ENCODE measurements at regions not wholly inside any gene's neighbourhood (a gene's known extent, or its start where the extent isn't known, plus 50 kb on each side); places are given as distances from the start of the nearest gene placed in this dataset.

DNA sequence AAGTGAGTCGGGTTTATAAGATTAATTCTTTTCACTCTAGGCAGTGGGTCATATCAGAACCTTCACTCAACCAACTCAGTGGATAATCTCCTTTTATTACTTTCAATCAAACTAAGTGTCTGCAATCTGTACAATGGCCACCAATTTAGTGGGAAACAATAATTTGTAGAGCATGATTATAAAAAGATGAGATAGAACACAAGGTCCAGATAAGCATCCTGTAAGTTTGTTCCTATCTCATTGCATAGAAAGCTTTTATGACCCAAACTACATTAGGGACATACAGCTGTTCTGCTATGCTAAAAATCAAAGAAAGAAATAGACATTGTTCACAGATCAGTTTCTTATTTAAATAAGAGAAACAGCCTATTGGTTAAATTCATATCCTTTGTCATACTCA, 341.4 kb upstream of the PSMD7 start:
- TF ChIP-seq, protein P1, sequence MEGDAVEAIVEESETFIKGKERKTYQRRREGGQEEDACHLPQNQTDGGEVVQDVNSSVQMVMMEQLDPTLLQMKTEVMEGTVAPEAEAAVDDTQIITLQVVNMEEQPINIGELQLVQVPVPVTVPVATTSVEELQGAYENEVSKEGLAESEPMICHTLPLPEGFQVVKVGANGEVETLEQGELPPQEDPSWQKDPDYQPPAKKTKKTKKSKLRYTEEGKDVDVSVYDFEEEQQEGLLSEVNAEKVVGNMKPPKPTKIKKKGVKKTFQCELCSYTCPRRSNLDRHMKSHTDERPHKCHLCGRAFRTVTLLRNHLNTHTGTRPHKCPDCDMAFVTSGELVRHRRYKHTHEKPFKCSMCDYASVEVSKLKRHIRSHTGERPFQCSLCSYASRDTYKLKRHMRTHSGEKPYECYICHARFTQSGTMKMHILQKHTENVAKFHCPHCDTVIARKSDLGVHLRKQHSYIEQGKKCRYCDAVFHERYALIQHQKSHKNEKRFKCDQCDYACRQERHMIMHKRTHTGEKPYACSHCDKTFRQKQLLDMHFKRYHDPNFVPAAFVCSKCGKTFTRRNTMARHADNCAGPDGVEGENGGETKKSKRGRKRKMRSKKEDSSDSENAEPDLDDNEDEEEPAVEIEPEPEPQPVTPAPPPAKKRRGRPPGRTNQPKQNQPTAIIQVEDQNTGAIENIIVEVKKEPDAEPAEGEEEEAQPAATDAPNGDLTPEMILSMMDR (IDR thresholded peaks at IDR 0.05): no peak
- no peak for TF ChIP-seq POLR2A (IDR thresholded peaks at IDR 0.05)

All from suprapubic skin (tissue), 3 donors.